Kidney glomerular epithelial cell (primary cell): ENCODE measurements at regions not wholly inside any gene's neighbourhood (a gene's known extent, or its start where the extent isn't known, plus 50 kb on each side); places are given as distances from the start of the nearest gene placed in this dataset.

Experiments used
- DNase-seq: peaks from one replicate; lab custom pipeline; 2025; lab: John Stamatoyannopoulos, UW

DNA sequence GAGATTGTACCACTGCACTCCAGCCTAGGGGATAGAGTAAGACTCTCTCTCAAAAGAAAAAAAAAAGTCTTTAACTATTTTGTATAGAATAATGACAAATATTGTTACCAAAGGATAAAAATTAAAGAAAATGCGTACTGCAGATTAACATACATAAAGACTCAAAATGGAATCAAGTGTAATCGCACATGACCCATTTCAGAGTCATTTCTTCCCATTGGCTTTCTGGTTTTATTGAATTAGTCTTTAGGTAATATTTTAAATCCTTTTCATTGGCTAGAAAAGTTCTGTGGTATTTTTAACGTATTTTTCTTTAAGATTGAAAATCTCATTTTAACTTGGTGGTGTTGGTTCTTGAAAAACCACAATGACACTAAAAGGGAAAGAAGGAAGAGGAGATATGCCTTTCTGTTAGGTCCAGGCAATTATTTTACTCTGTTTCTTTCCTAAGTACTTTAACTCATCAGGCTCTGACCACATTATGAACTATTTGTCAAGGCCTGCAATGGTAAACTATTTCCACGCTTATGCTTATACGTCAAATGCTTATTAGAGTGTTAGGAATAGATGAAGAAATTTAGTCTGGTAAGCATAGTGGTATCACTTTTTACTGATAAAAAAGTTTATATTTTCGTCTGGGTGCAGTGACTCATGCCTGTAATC lies 52.3 kb downstream of the PLEKHG1 start:
- DNase-seq, result no peak

DNA sequence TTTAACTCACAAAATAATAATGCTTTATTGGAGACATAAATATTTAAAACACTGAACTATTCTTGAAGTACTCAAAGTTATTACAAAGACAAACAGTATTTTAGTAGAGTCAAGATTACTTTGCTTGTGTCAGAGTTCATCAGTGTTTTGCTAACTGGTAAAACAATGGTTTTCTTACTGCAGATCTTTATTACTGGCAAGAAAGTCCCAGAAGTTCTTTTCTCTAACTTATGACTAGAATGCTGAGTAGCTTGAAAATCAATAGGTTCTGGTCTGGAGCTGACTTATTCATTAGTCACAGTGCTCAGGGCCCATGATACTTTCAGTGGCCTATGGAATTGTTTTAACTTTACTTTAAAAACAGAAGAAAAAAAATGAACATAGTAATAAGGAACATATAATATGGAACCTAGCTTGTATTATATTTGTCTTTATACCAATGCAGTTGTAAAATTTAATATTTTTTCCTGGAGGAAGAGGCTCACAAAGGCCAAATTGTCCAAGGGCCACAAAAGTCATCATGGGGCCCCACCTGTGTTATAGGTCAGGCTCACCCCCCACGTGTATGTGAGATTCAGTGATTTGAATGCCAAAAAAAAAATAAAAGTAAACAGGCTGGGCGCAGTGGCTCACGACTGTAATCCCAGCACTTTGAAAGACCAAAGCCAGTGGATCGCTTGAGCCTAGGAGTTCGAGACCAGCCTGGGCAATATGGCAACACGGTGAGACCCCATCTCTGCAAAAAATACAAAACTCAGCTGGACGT lies 53.3 kb downstream of the PLEKHG1 start:
- peak; percentile 3 for DNase-seq

DNA sequence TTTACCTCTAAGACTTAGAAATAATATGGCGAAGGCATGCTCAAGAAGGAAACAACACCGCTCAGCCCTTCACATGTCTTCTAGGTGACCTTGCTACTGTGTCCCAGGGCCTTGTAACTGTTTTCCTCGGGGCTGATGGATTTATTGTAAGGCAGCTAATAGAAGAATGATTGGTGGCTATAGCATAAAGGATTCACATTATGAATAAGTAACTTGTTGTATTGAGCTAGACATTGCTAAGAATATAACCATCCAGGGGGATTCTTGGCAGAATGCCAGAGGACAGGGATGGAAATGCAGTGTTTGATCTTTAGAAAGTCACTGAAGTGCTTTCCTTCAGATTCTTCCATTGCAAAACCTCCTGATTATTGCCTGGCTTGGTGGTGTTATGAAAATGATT lies 54.9 kb downstream of the PLEKHG1 start:
- no peak for DNase-seq

DNA sequence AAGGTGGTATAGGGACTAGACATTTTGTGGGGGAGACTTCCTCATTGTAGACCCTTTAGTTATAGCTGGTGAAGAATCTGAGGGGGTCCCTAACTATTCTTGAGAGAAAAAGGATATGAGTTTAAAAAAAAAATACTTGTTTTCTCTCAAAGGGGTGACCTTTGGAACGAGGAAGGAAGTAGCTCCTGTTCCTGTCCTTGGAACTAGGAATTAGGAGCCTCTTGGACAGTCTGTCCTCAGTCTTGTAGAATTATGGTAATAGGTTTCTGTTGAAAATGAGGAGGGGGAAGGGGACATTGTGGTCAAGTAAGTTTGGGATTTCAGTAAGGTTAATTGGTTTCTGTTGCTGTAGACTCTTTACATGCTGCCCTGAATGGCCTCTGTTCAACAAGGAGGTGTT lies 56.5 kb downstream of the PLEKHG1 start:
- no peak for DNase-seq

DNA sequence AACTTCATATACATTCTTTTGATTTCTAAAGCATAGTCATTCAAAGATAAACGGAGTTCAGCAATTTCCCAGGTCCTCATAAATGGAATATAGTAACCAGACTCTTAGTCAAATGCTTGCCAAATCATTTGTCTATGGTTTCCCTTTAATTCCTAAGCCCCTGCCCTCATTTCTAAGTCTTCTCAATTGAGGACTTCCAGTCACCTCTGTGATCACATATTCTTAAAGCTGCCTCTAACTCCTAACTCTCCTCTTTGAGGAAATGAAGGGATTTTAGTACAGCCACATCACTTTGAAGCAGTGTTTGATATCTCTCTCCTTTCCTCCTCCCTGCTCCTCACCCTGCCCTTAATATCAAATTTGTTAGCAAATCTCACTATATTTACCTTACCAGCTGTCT lies 58.7 kb downstream of the PLEKHG1 start:
- no peak for DNase-seq

DNA sequence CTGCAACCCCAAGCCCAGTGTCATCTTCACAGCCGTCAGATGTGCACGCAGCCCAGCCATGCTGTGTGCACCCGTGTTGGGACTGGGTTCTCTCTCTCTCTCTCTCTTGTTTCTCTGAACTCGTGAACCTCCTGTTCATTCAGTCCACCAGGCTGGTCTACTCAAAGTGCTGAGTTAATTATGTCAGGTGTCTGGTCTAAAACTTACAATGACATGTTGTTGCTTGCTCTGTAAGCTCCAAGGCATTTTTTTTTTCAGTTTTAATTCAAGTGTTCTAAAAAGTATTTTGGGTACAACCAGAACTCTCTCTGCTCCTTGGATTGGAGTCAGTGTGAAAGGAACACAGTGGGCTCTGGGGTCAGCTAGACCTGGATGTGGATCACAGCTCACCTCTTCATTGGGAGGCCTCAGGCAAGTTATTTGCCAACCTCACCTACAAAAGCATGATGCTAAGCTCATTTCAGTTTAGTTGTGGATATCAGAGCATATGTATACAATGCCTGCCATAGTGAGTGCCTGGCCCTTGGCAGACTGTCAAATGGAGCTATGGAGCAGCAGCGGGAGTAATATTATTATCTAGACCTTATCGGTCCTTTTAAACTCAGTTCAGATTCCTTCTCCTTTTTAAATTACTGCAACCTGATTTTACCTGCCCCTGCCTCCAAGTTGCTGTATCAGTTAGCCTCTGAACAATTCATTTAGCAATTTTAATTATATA lies 59.5 kb downstream of the PLEKHG1 start:
- no peak for DNase-seq

DNA sequence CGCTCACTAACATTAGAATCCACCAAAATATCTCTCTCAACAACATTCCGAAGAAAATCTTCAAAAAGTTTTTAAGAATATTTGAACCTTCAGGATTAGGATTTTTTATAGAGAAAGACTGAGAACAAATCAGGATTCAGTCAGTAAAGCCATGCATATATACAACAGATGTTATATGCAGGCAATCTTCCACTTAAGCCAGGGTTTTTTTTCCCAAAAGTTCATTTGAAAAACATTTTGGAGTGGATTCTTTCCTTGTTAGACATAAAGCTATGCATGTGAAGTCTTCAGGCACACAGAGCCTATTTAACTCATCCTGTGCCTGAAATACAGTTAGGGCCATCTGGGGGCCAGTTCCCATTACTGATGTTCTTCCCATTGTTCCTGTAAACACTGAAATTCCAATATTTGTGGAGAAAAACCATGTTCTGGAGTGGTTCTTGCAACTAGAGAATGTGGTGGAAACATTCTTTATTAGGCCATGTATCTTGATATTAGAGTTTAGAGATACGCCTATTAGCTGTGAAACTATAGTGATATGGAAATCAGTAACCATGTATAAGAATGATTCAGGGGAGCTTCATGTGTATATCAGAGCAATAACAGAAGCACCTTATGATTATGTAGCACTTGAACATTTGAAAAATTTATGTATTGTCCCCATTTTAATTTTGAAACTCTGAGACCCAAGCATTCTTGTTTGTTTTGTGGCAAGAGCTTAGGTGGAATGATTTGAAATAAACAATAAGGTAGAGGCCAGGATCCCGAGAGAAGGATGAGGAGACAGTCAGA lies 61.7 kb downstream of the PLEKHG1 start:
- DNase-seq, result no peak

DNA sequence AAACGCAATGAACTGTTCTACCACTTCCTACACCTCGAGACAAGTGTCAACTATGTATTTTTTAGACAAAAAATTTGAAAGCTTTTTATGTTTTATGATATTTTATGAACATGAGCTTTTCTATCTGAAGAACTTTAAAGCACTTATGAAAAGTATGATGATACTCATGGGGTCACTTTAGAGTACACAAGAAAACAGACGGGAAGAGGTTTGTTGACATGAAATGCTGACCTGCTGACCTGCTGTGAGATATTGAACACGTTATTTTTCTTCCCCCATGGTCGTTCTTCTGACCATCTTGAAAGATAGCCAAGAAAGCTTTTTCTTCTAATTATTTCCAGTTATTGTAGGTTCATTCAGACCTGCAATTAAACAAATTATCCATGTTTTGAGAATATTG lies 63.1 kb downstream of the PLEKHG1 start:
- no peak for DNase-seq

DNA sequence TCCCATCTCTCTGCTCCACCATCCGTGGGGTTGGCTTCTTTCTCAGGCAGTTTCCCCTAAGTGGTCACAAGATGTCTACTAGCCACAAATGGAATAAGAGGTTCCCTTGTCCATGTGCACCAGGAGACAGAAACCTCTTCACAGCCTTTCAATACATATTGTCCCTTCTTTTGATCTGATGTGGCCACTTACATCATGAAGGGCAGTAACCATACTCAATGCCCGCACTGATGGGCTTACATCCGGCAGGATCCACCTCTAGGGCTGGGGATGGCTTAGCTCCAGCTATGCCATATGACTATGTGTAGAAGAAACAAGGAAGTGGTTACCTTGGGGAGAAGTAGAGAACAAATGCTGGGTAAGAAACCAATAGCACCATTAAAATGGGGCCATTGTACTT lies 64.4 kb downstream of the PLEKHG1 start:
- no peak for DNase-seq

DNA sequence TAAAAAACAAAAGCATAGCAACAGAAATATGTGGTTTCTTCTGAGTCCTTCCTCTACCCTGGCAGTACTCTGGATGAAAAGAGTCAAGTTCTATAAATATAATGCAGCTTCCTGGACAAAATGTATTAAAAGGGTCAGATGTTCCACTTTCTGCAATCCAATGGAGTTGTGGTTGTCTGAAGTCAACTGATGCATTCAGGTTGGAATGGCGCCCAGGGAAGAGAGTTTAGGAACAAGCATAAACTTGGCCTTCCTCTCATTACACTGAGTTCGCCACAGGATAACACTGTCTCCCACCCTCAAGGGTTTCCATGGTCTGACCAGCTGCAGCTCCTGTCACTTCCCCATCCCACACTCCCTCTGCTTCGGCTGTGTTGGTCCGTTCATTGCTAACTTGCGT lies 66.4 kb downstream of the PLEKHG1 start:
- no peak for DNase-seq

DNA sequence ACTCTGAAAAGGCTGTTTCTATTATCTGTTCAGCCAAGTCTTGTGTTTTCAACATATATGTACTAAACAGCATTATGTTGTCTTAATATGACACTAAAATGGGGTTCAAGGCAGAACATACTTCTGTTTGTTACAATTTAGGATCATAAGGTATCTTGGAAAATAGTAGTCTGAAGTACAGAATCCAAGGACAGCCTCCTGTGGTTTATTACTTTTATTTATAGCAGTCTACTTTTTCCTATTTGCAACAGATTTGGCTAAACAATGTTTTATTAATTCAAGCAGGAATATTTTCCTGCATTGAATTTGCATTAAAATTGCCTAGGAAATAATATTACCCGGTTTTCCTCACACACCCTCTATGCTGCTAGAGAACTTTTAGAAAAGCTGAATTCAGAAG lies 67.7 kb downstream of the PLEKHG1 start:
- DNase-seq, result no peak

DNA sequence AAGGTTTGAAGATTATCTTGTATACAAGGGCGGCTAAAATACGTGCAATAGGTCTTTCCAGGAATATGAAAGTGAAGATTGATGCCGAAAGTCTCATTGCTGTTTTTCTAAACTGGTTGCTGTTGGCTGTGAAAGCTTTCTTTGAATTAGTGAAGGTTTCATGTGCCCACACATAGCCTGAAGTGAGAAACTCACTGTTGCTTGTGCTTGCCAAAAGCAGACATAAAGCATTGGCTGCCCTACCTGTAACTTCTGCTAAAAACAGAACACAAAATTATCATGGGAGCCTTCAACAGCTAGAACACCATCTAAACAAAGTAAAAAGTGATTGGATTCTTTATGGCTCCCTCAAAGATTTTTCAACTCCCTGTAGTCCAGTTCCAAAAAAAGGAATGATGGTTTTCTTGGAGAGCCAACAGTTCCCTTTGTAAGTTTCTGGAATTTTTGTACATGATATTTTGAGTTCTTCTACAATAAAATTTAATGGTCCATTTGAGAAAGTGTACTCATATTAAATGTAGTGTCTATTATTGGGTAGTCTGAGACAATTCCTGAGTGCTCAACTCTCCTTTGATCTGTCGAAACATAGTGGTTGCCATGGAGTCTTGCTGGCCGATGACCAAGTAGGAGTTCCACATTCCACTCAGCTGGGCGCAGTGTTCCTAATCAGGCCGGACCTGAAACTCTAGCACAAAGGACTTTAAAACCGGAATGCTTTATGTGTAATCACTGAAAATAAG lies 68.5 kb downstream of the PLEKHG1 start:
- DNase-seq, result peak; percentile 97

DNA sequence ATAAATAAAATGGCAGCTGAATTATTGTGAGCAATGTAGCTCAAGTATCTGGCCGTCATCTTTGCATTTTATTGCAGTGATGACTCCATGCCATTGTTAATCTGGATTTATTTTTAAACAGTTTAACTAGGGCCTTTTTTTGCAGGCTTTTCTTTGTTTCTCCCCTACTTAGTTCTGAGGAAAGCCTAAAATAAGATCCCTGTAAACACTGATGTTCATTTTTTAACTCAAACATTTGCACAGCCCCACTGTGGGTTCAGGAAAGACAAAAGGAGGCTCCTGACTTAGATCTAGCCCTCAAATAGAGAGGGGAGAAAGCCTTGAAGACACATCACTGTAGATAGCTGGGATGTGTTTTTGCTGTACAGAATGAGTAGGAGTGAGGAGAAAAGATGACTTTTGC lies 69.2 kb downstream of the PLEKHG1 start:
- peak; percentile 28 for DNase-seq

DNA sequence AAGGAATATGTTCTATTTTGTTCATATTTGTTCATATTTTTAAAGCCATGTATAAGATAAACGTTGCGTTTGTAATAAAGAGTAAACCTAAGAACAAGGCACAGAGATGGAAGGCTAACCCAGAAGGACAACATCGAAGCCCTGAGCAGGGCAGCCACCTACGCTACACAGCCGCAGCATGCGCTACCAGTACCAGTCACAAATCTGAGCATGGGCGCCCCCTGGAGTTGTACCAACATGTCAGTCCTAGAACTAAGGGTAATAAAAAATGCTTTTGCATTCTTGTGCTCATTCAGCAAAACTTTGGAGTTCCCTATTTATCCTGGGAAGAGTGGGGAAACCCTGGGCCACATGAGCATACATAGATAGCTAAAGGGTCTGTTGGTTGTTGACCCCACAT lies 70.6 kb downstream of the PLEKHG1 start:
- no peak for DNase-seq

DNA sequence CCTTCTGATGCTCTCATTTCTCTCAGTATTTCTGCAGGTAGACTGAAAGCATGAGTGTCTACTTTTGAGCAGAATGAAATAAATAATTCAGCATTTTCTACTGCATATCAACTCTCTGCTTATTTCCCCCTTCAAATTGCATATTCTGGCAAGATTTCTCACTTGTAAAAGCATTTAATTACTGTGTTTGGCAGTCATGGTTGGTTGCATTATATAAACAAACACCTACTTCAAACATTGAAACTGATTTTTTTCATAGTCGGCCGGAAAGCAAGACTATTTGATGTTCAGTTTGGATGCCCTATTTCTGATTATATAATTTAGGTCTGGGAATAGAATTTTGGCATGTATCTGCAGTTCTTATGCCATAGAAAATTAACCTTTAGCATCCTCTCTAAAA lies 73.1 kb downstream of the PLEKHG1 start:
- no peak for DNase-seq

DNA sequence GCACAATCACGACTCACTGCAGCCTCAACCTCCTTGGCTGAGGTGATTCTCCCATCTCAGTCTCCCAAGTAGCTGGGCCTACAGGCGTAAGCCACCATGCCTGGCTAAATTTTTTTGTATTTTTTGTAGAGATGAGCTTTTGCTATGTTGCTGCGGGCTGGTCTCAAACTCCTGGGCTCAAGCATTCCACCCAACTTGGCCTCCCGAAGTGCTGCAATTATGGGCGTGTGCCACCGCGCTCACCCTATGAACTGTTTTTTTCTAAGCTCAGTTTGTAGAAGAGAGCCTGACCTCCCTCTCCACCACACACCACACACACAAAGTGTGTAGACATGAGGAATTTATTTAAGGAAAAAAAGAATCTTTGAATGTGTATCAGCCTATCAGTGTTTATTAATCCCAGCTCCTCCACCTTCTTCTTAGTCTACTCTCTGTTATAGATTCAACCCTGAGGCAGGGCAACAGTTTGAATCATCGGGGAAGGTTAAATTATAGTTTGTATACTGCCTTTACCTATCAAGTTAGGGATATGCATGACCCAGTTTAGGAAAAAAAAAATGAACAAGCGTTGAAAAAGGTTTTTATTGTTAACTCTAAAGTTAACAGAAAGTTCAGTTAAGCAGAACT lies 74.1 kb downstream of the PLEKHG1 start:
- DNase-seq, result no peak

DNA sequence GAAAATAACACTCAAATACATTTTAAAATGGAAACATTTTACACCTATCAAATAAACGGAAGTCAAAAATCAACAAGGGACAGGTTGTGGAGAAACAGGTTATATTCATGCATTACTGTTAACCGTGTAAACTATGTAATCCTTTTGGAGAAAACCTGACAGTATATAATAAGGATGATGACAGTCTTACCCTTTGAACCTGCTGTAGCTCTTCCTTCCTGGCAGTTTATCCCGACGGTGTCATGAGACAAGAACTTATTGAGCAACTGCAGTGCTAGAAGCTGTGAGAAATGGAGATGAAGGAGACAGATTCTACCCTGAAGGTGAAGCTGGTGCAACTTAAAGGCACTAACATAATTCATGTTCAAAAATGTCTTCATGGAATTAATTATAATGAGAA lies 76.7 kb downstream of the PLEKHG1 start:
- DNase-seq, result no peak

DNA sequence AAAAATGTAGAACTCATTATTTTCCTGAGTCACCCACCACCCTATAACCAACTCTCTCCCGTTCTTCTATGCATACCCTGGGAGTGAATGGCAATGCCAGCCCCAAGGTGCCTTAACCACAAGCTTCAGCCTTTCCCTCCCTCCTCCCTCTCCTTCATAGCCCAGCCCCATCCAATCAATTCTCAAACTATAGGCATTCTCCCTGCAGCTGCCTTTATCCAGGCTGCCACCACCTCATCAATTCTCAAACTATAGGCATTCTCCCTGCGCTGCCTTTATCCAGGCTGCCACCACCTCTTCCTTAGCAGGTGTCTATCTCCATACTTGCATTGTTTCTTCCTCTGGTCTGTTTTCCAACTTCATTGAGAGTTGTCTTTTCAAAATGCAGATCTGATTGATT lies 77.1 kb downstream of the PLEKHG1 start:
- no peak for DNase-seq

DNA sequence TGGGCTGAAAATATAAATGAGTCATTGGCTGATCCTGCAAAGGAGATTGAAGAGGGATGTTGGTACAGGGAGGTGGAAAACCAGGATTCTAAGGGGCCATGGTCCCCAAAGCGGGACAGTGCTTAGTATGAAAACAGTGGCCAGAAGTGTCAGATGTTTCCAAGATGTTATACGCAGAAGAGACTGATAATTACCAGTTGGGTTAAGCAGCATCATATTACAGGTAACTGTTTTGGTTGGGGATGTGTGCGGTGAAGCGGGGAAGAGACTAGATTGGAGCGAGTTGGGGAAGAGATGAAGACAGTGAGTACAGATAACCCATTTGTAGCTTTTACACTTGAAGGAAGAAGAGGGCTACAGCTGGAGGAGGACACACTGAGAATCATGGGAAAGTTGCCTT lies 80.8 kb downstream of the PLEKHG1 start:
- DNase-seq, result no peak

DNA sequence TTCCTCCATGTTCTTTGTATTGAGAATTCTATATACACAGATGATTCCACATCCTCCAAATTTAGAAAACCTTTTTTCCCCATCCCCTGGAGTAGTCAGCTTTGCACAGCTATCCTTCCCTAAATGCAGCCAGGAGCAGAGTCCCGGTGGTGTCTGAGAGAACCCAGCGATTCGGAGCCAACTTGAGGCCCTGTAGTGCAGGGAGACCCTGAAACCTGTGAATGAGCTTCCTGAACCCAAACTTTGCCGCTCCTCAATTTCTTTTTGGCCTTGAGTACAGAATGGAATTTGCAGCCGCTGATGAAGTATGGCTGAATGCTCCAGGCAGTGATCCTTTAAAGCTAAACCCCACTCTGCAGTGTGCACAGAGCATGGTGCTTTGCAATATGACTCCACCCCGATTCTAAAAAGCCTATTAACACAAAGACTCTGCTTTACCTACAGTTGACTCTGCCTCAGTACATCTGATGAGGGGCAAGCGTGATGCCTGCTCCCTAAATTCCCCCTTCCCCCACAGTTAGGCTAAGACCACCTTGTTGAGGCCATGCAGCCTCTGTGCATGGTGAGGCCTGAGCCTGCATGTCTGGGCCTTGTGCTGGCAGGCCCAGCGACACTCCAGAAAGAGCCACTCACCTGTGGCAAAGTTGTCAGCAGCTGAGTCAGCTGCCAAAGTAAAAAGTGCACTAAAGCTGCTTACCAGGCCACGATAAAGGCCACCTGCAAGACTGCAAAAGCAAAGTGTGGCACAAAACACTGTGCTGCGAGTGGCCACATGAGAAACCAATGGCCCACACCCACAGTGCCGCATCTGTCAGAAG lies 82.1 kb downstream of the PLEKHG1 start:
- DNase-seq, result no peak
